ENCODE measurements at regions not wholly inside any gene's neighbourhood (a gene's known extent, or its start where the extent isn't known, plus 50 kb on each side); places are given as distances from the start of the nearest gene placed in this dataset.

DNA sequence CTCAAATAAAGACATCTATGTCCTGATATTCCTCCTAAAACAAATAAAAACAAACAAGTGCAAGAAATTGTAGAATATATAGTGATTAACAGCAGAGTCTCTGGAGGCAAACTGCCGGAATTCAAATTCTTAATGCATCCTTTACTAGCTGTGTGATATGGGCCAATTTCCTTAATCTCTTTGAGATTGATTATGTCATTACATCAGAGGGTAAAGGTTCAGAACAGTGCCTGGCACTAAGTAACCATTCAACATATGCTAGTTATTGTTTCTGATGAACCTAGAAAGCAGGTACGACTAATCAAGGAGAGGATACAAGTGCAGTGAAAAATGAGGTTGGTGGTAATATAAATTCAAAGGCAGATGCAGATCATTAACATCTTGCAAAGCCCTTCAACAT is 81.1 kb upstream of the ADAMTS19 start:
- TF ChIP-seq, protein P1, sequence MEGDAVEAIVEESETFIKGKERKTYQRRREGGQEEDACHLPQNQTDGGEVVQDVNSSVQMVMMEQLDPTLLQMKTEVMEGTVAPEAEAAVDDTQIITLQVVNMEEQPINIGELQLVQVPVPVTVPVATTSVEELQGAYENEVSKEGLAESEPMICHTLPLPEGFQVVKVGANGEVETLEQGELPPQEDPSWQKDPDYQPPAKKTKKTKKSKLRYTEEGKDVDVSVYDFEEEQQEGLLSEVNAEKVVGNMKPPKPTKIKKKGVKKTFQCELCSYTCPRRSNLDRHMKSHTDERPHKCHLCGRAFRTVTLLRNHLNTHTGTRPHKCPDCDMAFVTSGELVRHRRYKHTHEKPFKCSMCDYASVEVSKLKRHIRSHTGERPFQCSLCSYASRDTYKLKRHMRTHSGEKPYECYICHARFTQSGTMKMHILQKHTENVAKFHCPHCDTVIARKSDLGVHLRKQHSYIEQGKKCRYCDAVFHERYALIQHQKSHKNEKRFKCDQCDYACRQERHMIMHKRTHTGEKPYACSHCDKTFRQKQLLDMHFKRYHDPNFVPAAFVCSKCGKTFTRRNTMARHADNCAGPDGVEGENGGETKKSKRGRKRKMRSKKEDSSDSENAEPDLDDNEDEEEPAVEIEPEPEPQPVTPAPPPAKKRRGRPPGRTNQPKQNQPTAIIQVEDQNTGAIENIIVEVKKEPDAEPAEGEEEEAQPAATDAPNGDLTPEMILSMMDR (IDR thresholded peaks at IDR 0.05), result no peak
- TF ChIP-seq POLR2A (IDR thresholded peaks at IDR 0.05), result no peak
- intact Hi-C loops (cut with DNase I; ENCODE audit: low total_unique reads), result no loop called here

DNA sequence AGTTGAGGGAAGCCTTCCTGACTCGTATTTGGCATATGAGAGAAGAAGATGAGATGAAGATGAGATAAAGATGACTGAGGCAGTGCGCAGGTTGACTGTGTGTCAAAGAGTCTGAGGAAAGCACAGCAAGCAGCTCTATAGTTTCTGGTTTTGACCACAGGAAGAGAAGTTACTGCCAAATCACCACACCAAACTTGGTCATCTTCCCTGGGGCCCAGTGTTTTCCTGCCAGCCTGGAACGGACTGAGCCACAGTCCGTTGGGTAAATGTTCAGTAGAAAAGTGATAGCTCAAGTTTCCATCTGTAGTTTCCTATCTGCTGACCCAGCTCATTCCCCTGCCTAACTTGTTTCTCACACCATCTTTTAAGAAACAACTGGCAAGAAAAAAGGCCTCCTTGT is 80.7 kb upstream of the ADAMTS19 start:
- Histone ChIP-seq H3K27me3 (no peaks in the 10 kb centered on the region), H3K36me3 (no peaks in the 10 kb centered on the region), H3K27ac (no peak overlapping the region), H3K4me3 (no peak overlapping the region), H3K9me3 (no peaks in the 10 kb centered on the region), H3K4me1 (no peaks in the 10 kb centered on the region)
- no peak for TF ChIP-seq POLR2A (IDR thresholded peaks at IDR 0.05)
- TF ChIP-seq, protein P1 (IDR thresholded peaks at IDR 0.05), result no peak
- intact Hi-C loops (cut with DNase I; ENCODE audit: low total_unique reads), result no loop called here
- no peak for DNase-seq

More for the DNA sequence above, 81.1 kb upstream of the ADAMTS19 start:
- no peaks in the 10 kb centered on the region for H3K9me3 ChIP-seq
- no peaks in the 10 kb centered on the region for H3K4me1 ChIP-seq
- no peaks in the 10 kb centered on the region for H3K27me3 ChIP-seq
- H3K36me3 ChIP-seq, result no peaks in the 10 kb centered on the region
- no peak for DNase-seq
- H3K27ac ChIP-seq, result no peak overlapping the region
- H3K4me3 ChIP-seq, result no peak overlapping the region

DNA sequence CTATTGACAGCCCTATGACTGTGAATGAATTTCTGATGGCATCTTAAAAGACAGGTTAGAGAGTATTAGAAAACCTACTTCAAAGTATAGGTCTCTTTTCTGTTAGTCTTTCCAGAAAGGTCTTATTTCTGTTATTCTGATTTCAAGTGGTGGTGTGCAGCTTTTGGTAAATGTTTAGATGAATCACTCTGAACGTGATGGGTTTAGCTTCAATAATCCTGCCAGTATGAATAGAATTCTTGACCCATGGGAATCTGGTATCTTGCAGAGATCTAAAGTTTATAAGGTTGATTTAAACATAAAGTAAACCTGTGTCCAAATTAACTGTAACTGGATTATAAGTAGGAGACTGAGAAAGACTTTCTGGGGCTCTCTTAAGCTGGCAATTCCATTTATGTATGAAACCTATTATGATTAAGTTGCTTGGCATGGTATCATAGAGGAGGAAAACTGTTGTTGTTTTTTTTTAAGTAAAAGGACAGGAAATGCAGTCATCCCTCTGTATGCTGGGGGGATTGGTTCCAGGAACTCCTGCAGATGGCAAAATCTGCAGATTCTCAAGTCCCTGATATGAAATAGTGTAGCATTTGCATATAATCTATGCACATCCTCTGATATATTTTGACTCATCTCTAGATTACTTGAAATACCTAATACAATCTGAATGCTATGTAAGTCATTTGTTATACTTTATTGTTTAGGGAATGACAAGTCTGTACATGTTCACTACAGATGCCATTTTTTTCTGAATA is 77.0 kb upstream of the ADAMTS19 start:
- intact Hi-C loops (cut with DNase I; ENCODE audit: low total_unique reads), result no loop called here
- Histone ChIP-seq H3K9me3 (no peaks in the 10 kb centered on the region), H3K27ac (no peak overlapping the region), H3K4me1 (no peaks in the 10 kb centered on the region), H3K27me3 (no peaks in the 10 kb centered on the region), H3K4me3 (no peak overlapping the region), H3K36me3 (no peaks in the 10 kb centered on the region)
- DNase-seq, result no peak
- TF ChIP-seq POLR2A (IDR thresholded peaks at IDR 0.05), result no peak
- TF ChIP-seq, protein P1 (IDR thresholded peaks at IDR 0.05), result no peak

DNA sequence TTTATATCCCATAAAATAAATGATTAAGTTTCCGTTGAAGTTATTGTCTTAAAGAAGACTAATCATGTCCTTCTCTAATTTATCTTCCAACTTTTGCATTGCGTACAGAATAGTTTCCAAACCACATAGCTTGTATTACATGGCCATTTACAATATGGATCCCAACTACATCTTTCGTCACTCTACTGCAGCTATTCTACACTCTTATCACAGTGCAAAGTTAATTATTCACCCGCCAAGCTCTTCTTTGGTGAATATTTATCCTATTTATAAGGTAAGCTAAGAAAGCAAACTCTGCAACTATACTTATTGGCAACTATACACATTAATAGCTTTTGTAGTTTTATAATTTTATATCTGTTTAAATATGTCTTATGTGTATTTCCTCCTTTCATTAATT is 75.9 kb upstream of the ADAMTS19 start:
- TF ChIP-seq POLR2A (IDR thresholded peaks at IDR 0.05), result no peak
- TF ChIP-seq, protein P1 (IDR thresholded peaks at IDR 0.05), result no peak
- DNase-seq, result no peak
- no peak overlapping the region for H3K4me3 ChIP-seq
- H3K27me3 ChIP-seq, result no peaks in the 10 kb centered on the region
- intact Hi-C loops (cut with DNase I; ENCODE audit: low total_unique reads), result no loop called here
- no peak overlapping the region for H3K27ac ChIP-seq
- H3K36me3 ChIP-seq, result no peaks in the 10 kb centered on the region
- no peaks in the 10 kb centered on the region for H3K9me3 ChIP-seq
- H3K4me1 ChIP-seq, result no peaks in the 10 kb centered on the region

DNA sequence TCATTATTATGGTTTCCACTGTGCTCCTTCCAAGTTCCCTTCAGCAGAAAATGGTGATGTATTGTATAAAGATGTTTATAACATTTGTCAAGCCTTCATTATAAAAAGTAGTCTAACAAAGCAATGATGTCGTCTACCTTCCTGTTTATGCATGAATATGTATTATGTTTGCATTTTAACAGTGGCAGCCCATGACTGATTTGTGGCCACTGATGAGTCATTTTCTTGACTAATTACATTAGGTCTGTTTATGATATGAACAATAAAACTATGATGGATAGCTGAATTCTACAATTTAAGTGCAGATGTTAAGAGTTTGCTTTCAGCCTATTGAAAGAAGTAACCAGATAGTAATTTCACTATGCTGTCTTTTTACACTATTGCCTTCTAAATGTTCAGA is 75.4 kb upstream of the ADAMTS19 start:
- intact Hi-C loops (cut with DNase I; ENCODE audit: low total_unique reads), result no loop called here
- H3K4me1 ChIP-seq, result no peaks in the 10 kb centered on the region
- DNase-seq, result no peak
- H3K4me3 ChIP-seq, result no peak overlapping the region
- no peaks in the 10 kb centered on the region for H3K27me3 ChIP-seq
- no peak for TF ChIP-seq POLR2A (IDR thresholded peaks at IDR 0.05)
- TF ChIP-seq, protein P1 (IDR thresholded peaks at IDR 0.05), result no peak
- no peak overlapping the region for H3K27ac ChIP-seq
- no peaks in the 10 kb centered on the region for H3K36me3 ChIP-seq
- H3K9me3 ChIP-seq, result no peaks in the 10 kb centered on the region

Measured in uterus (tissue), 3 donors.